Vagina (tissue), 2 donors: ENCODE measurements at regions not wholly inside any gene's neighbourhood (a gene's known extent, or its start where the extent isn't known, plus 50 kb on each side); places are given as distances from the start of the nearest gene placed in this dataset.

Experiments used
- CTCF ChIP-seq, 3 experiments: fragments of 450-650 bp in 2 of 3; fragments of 200-600 bp in 1 of 3; sonication (generic) in 1 of 3; IDR thresholded peaks; one replicate each; pipeline ENCODE4 v1.5.1; 2017 to 2019; ENCODE audit warnings: antibody characterized with exemption in 3 of 3, mild to moderate bottlenecking in 2 of 3, moderate library complexity in 2 of 3
- POLR2A ChIP-seq, 2 donors: fragments of 450-650 bp; IDR thresholded peaks; one replicate each; pipeline ENCODE4 v1.6.1; 2017; ENCODE audit warnings: antibody characterized with exemption in 2 of 2, mild to moderate bottlenecking in 2 of 2, moderate library complexity in 2 of 2
- POLR2AphosphoS5 ChIP-seq, 2 donors: sonication (generic); formaldehyde crosslinking; IDR thresholded peaks; one replicate each; pipeline ENCODE4 v1.9.0; 2017; ENCODE audit warnings: antibody characterized with exemption in 2 of 2, mild to moderate bottlenecking in 2 of 2, low read depth in 1 of 2; ENCODE audit not compliant: insufficient read depth in 1 of 2

- TF ChIP-seq POLR2A (IDR thresholded peaks at IDR 0.05) = no peak
- TF ChIP-seq CTCF (IDR thresholded peaks at IDR 0.05) = no peak
- TF ChIP-seq POLR2AphosphoS5 (IDR thresholded peaks at IDR 0.05; ENCODE audit: insufficient read depth in 1 of 2, low read depth in 1 of 2) = no peak
Observed at GRCh38 chr7:131148708-131149428, 178.8 kb upstream of the MKLN1 start.
